ENCODE measurements at regions not wholly inside any gene's neighbourhood (a gene's known extent, or its start where the extent isn't known, plus 50 kb on each side); places are given as distances from the start of the nearest gene placed in this dataset.

DNA sequence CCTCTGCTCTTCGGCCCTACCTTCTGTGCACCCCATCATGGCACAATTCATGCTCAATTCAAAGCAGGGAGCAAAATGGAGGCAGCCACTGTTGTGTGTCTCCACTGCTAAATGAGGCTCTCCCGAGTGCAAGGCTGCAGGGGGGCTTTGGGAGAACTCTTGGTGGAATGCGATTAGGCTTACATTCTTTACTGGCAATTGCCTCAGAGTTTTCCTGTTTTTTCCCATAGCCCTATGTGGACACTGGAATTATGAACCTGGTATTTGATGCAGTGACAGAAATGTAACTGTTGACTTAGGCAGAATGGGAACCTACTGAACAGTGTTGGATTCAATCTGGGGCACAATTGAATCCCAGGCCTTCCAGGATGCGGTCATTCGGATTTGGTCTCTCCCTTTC is 187.9 kb upstream of the GMDS start:
- no peak for DNase-seq (ENCODE audit: low read depth in 1 of 2, low spot score in 1 of 2)

DNA sequence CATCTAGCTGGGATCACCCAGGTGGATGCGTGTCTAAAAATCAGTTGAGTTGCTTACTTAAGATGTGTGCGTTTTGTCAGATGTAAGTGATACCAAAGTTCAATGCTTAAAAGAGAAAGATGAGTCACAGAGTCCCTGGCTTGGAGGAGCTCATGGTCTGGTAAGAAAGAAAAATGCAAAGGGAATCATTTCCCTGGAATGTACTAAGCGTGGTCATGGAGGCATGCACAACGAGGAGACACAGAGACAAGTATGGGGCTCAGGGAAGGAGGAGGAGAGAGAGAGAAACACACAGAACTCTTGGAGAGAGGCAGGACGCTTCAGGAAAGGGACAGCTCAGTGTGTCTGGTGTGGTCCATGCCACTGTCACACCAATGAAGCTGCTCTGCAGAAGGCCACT is 186.9 kb upstream of the GMDS start:
- no peak for DNase-seq (ENCODE audit: low read depth in 1 of 2, low spot score in 1 of 2)

DNA sequence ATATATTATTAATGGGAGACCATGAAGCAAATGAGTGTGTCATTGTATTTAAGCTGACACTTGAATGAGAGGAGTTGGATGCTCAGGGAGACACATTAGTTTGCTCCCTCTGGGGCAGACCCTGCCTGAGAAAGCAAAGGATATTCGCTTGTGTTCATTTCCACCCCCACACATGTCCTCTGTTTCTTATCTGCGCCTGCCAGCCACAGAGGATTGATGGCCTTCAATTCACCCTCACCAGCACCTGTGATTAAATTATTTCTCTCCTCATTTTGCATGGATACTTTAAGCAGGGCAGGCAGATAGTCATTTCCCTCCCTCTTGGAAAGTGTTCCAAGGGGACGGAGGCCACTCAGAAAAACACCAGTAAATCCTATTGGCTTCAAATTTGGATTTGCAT is 185.2 kb upstream of the GMDS start:
- no peak for DNase-seq (ENCODE audit: low read depth in 1 of 2, low spot score in 1 of 2)

DNA sequence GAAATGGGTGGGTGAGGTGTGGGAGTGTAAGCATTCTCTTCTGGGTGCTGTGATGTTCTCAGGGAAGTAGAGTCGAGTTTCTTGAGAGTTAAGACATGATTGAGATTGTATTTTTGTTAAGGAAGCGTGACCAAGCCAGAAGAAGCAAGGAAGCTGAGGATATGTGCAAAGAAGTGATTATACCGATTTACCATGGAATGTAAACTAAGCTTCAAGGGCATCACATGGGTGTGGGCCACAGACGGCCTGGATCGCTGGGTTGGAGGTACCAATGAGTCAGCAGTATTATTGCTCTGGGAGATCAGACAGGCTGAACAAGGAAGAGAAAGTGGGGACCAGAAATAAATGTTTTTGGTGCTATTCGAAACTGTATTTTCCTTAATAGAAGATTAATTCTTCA is 184.1 kb upstream of the GMDS start:
- DNase-seq (ENCODE audit: low read depth in 1 of 2, low spot score in 1 of 2) = no peak

DNA sequence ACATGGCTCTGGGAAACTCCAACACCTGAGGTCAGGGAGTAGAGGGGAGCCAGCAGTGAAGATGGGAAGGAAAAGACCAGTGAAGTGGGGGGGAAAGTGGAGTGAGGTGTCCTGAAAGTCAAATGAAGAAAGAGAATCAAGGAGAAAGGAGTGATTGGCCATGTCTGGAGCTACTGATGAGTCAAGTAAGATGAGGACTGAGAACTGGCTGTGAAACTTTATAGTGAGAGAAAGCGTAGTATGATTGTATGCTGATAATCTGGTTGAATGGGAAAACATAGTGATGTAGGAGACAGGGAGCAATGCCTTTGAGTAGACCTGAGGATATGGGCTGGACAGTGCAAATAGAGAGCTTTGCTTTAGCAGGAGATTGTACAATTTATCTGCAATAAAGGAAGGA is 183.6 kb upstream of the GMDS start:
- no peak for DNase-seq (ENCODE audit: low read depth in 1 of 2, low spot score in 1 of 2)

DNA sequence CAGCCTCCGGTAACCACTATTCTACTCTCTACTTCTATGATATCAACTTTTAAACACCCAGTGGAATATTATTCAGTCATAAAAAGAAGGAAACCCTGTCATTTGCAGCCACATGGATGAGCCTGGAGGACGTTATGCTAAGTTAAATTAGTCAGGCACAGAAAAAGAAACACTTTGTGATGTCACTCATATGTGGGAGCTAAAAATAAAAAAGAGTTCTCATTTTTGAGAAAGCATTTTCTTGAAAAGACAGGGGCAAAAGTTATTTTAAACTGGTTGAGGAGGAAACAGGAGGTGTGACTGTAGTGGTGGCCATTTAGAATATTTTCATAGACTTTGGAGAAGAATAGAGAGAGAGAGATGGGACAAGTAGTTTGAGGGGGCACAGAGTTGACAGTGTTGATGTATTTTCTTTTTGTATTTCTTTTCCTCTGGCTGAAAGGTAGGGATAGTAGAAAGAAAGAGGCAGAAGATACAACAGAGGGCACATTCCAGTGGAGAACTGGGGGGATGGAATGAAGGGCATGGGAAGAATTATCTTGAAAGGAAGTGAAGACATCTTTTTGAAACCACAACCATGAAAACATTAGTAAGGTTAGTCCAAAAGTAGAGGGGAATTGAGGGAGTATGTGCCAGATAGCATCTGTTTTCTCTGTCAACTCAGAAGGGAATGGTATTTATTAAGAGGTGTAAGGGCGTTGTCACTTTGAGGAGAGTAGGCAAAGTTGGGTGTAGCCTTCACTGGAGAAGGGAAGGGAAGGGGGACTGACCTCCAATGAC is 181.3 kb upstream of the GMDS start:
- no peak for DNase-seq (ENCODE audit: low read depth in 1 of 2, low spot score in 1 of 2)

DNA sequence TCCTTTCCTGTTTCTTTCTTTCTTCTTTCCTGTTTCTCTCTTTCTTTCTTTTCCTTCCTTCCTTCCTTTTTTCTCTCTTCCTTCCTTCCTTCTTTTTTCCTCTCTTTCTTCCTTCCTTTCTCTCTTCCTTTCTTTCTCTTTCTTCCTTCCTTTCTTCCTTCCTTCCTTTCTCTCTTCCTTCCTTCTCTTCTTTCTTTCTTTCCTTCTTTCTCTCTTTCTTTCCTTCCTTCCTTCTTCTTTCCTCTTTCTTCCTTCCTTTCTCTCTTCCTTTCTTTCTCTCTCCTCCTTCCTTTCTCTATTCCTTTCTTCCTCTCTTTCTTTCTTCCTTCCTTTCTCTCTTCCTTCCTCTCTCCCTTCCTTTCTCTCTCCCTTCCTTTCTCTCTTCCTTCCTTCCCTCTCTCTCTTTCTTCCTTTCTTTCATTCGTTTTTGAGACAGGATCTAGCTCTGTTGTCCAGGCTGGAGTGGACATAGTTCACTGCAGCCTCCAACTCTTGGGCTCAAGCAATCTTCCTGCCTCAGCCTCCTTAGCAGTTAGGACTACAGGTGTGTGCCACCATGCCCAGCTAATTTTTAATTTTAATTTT is 170.8 kb upstream of the GMDS start:
- no peak for DNase-seq (ENCODE audit: low read depth in 1 of 2, low spot score in 1 of 2)

DNA sequence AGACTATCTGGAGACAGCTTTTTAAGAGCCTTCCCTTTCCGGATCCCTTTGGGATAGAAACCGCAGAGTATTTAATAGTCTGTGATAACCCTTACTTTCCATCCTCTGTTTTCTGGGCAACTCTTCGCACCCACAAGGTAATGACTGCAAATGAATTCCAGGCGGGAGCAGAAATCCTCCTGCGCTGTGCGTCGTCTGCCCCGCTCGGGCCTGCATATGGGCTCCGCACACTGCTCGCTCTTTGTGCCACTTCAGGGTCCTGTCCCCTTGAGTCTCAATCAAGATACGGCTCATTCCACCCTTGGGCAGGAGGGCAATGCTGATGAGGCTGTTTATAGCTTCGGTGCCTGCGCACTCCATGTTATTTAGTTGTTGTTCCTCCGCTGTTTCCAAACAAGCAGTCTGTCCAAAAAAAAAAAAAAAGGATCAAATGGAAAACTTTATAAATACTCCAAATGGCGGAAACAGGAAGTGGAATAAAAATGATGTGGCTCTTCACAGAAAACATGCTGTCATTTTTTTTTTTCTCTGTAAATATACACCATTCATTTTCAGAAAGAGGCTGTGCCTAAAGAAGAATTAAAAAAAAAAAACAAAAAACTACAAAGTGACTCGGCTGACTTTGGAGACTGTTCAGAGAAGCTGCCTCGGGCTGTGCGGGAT is 169.6 kb upstream of the GMDS start:
- no peak for DNase-seq (ENCODE audit: low read depth in 1 of 2, low spot score in 1 of 2)

DNA sequence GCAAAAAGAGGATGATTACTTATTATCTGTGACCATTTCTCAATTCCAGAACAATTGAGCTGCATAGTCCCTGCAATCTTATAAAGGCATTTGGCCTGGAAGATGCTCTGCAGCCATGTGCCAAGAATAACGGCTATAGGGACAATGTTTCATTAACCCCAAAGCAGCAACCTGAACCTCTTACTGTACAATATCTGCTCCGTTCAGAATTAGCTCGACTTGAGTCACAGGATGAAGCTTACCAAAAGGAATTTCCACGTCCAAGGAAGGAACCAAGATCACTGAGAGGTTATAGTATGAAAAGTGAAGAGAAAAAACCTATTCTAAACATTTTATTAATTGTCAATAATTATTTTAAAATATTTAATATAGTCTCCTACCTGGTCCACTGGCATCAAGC is 167.3 kb upstream of the GMDS start:
- DNase-seq (ENCODE audit: low read depth in 1 of 2, low spot score in 1 of 2) = no peak

DNA sequence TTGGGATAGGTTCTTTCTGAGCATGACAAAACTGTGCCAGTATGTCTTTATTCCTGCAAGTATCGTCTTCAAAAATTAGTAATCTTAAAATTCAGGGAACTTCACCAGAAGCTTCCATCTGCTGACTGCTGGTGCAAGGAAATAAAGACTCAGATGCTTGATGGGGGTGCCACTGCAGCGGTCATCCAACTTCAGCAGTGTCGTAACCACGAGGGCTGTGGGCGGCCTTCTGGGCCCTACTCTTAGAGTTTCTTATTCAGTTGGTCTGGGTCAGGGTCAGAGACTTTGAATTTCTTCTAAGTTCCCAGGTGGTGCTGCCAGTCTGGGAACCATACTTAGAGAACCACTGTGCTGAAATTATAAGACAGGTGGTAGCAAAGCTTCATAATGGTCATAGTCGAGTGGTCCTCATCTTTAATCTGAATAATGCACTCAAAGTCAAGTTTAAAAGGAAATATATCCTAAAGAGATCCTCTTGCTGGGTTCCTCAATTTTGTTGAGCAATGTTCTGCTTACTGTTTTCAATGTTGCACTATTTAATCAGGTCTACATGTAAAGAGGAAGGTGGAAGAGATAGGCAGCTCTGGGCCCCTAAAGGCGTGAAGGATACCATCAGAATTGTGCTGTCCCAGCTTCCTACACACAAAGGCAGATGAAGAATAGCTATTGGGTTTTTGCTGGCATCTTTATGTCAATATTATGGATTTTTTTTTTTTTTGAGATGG is 165.4 kb upstream of the GMDS start:
- no peak for DNase-seq (ENCODE audit: low read depth in 1 of 2, low spot score in 1 of 2)

DNA sequence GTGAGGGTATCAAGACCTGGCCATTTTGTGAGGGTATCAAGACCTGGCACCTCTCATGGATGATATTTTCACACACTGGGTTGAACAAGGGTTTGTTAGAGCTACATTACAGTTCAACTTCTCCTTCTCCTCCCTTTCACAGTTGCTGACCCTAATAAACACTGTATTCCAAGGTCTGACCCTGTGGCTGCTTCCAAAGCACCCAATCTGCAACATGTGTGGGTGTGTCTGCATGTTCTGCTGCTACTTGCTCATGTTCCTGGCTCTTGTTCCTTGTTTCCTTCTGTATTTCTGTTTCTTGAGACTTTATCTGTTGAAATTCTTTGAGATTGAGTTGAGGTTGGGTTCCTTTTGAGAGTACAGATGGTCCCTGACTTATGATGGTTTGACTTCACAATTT is 162.1 kb upstream of the GMDS start:
- DNase-seq (ENCODE audit: low read depth in 1 of 2, low spot score in 1 of 2) = no peak

DNA sequence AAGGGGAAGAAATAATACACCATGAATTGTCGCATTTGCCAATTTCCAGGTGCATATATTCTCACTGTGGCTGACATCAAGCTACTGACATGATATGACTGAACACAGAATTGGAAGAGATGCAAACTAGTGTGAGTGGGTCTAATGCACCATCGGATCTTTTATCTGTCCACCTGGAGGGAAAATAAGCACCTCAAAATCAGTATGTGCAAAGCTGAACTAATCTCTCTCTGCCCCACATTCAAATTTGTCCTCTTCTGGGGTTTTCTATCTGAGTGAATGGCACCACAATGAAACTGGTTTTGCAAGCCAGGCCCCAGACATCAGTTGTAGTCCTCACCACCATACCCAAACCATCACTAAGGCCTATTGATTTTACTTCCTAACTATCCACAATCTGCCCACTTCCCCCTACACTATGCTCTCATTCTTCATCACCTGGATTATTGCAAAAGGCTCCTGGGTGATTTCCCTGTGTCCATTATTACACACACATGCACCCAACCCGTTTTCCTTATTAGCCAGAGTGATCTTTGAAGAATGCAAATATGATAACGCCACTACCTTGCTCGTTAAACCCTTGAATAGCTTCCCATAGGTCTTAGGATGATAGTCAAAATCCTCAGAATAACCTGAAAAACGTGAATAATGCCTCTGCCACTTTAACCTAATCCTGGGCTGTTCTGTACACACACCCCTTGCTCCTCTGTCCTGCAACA is 159.0 kb upstream of the GMDS start:
- DNase-seq (ENCODE audit: low read depth in 1 of 2, low spot score in 1 of 2) = no peak

DNA sequence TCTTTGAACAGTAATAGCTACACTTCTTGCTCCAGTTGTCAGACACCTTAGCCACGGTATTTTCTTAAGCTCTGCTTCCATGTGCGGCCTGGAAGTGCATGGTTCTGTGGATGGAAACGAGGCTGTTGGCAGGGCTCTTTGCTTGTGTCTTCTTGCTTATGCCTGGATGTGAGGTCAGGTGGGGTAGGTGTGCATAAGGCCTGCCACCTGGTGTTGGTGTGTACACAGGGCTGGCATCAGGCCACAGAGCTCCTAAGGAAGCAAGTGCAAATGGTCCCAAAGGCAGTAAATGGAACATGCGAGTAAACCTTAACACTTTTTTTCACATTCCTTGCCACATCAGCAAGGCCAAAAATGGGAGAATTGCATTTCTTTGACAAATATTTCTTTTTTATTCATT is 158.1 kb upstream of the GMDS start:
- no peak for DNase-seq (ENCODE audit: low read depth in 1 of 2, low spot score in 1 of 2)

DNA sequence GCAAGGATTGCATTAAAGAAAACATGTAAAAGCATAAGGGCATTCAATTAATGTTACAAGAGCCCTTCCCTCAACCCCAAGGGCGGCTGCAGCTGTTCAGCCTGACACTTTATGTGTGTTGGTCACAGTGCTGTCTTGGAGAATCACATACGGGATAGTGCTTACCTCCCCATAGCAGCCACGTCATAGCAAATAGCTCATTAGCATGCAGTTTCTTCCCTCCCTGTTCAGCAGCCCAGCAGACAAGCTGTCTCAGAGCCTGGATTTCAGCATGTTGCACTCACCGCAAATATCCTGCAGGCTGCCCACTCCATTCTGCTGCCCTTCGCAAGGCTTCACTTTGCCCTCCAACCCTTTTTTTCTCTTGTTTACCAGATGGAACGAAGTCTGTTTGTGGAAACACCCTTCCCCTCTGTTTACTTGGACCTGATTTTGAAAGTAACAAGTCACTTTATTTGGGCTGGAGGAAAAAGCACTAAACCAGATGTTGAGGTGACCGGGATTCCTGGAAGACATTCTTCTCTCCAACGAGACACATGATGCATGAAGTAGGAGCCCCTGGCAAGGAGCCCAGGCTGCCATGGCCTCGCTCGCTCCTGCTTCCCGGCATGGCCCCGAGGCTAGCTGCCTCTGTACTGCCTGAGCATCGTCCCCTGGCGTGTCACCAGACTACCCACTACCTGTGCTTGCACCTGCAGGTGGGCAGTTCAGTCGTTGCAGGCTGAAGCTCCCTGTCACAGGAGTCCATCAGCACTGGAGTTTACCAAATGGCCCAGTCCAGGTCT is 151.6 kb upstream of the GMDS start:
- no peak for DNase-seq (ENCODE audit: low read depth in 1 of 2, low spot score in 1 of 2)

DNA sequence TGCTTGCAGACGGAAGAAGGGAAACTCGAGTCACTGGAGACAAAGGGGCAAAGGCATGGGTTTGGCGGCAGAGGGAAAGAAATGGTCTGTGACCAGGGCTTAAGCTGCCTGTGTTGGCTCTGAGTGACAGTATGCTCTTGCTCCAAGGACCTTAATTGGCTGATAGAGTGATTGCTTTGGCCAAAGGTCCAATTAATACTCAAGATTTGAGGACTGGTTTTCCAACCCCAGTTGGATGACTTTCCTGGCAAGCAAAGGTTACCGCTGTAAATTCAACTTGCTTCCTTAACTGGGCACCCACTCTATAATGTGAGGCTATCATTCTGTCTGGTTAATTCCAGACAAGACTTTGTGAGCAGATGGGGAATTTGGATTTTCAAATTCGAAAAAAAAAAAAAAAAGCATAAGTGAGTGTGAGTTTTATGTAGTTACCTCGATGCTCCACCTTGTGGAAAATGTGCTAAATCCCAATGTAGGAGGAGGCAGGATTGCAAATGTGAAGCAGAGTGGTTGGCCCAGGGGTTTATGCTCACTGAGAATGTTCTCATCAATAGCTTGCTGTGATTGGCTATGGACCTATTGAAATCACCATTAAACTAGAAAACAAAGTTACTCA is 150.7 kb upstream of the GMDS start:
- no peak for DNase-seq (ENCODE audit: low read depth in 1 of 2, low spot score in 1 of 2)

DNA sequence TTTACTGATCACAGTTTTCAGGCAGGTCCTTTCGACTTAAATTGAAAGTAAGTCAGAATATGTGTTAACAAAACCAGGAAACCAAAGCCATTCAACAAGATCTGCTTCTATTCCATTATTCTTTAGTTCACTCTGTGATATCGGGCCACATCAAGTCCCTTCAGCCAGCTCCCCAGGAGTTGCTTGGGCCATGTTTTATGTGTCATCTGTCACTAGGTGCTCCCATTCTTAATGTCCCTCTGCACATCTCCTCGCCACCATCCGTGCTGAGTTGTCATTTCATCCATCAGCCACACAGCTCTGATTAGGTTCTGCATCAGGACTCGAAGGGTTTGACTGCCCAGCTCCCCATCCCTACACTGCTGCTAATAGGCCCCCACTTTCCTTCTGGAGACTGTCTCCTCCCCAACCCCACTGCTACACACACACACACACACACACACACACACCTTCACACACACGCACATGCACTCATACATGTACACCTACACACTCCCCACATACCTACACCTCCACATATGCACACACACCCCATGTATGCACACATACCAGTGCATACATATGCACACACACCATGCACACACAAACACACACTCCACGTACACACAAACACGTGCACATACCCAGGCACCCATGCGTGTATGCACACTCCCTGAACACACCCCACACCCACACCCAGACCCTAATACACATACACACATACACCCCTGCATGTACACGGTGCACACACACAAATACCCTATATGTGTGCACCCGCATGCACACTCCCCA is 143.3 kb upstream of the GMDS start:
- no peak for DNase-seq (ENCODE audit: low read depth in 1 of 2, low spot score in 1 of 2)

DNA sequence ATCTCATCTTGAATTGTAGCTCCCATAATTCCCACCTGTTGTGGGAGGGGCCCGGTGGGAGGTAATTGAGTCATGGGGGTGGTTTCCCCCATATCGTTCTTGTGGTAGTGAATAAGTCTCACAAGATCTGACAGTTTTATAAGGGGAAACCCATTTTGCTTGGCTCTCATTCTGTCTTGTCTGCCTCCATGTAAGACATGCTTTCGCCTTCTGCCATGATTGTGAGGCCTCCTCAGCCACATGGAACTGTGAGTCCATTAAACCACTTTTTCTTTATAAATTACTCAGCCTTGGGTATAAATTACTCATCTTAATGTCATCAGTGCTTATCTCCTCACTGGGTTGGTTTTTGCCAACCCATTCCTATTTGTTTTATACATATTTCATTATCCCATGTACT is 142.0 kb upstream of the GMDS start:
- no peak for DNase-seq (ENCODE audit: low read depth in 1 of 2, low spot score in 1 of 2)

DNA sequence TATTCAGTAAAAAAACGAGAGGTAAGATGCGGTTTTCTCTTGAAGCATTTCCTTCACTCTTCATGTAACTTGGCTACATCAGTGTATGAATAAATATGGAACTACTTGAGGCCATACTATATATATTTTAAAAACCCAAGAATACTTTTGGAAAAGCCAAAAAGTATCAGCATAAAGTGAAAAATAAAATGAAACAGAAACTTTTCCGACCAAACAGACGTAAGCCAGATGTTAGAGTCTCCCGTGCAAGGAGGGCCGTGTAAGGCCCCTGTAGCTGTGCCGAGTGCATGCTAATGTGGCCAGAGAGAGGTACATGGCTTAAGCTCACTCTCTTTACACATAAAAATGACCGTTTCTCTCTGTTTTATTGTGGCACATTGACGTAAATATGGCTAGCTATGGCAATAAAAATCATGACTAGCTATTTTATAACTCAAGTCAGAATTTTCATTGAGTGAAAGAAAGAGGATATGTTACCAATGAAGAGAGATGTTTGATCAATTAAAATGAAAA is 140.1 kb upstream of the GMDS start:
- no peak for DNase-seq (ENCODE audit: low read depth in 1 of 2, low spot score in 1 of 2)

DNA sequence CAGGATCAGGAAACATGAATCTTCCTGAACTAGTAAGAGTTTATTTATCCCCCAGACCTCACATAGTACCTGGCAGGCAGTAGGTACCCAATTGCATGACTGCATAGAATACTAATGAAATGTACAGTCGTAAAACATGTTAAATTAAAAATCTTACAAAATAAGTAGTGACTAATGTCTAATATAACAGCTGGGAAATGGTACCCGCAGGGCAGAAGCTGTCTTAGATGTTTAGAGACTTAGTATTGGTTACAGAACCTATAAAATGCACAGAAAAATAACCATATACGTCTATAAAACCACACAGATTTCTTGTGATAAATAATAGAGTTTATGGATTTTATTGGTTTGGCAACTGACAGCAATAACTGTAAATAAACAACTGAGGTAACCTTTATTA is 139.1 kb upstream of the GMDS start:
- no peak for DNase-seq (ENCODE audit: low read depth in 1 of 2, low spot score in 1 of 2)

All from activated T-helper 1 cell treated with anti-CD3 and anti-CD28 coated beads, Interleukin-2, amount 50 U/mL, for 16 hours (primary cell).